Neuronal stem cell (in vitro differentiated cells): ENCODE measurements at regions not wholly inside any gene's neighbourhood (a gene's known extent, or its start where the extent isn't known, plus 50 kb on each side); places are given as distances from the start of the nearest gene placed in this dataset.

ENCODE experiments used
- DNase-seq: peaks from one replicate; pipeline ENCODE4 v3.0.0-alpha.2; 2013; ENCODE audit warnings: low spot score
- H2AFZ ChIP-seq: one replicate; pipeline ENCODE4 v1.6.1; 2013; ENCODE audit warnings: mild to moderate bottlenecking, low read length, inconsistent platforms
- H2AK5ac ChIP-seq: 2 replicates; pipeline ENCODE4 v1.6.1; 2013; ENCODE audit warnings: low read depth, mild to moderate bottlenecking, inconsistent platforms, low read length, moderate library complexity, mixed read lengths
- H2BK120ac ChIP-seq: 2 replicates; pipeline ENCODE4 v1.6.1; 2013; ENCODE audit warnings: low read depth, mild to moderate bottlenecking, inconsistent platforms, low read length, moderate library complexity, mixed read lengths
- H2BK12ac ChIP-seq: one replicate; pipeline ENCODE4 v1.6.1; 2013; ENCODE audit warnings: low read length, inconsistent platforms
- H2BK15ac ChIP-seq: 2 replicates; pipeline ENCODE4 v1.6.1; 2013; ENCODE audit warnings: mild to moderate bottlenecking, low read length, inconsistent platforms, mixed read lengths
- H2BK5ac ChIP-seq: one replicate; pipeline ENCODE4 v1.6.1; 2013; ENCODE audit warnings: inconsistent platforms, mild to moderate bottlenecking, low read length, moderate library complexity
- H3K14ac ChIP-seq: one replicate; pipeline ENCODE4 v1.6.1; 2013; ENCODE audit warnings: low read length, inconsistent platforms
- H3K18ac ChIP-seq: 2 replicates; pipeline ENCODE4 v1.6.1; 2013; ENCODE audit warnings: low read length, inconsistent platforms
- H3K23ac ChIP-seq: 2 replicates; pipeline ENCODE4 v1.6.1; 2013; ENCODE audit warnings: low read depth, mild to moderate bottlenecking, mixed read lengths, low read length, inconsistent platforms; ENCODE audit not compliant: poor library complexity
- H3K27ac ChIP-seq: replicated peaks from 3 replicates; pipeline ENCODE4 v1.5.1; 2013; ENCODE audit warnings: low read length, inconsistent platforms
- H3K27me3 ChIP-seq, 3 experiments: 2 replicates each; pipeline ENCODE4 v1.6.1; 2013; ENCODE audit warnings: low read length in 3 of 3, mild to moderate bottlenecking in 2 of 3, inconsistent platforms in 1 of 3, low read depth in 1 of 3, mixed read lengths in 1 of 3, moderate library complexity in 1 of 3; ENCODE audit not compliant: control insufficient read depth in 3 of 3, insufficient read depth in 3 of 3
- H3K36me3 ChIP-seq, 2 donors: replicated peaks in 1 of 2; 2 replicates each; pipeline ENCODE4 v1.6.1; 2013; ENCODE audit warnings: low read length in 2 of 2; ENCODE audit not compliant: control insufficient read depth in 2 of 2, insufficient read depth in 2 of 2
- H3K4ac ChIP-seq: 2 replicates; pipeline ENCODE4 v1.6.1; 2013; ENCODE audit warnings: inconsistent platforms, mild to moderate bottlenecking, low read length, moderate library complexity
- H3K4me1 ChIP-seq, 2 donors: 1 replicate in 1 of 2; 2 replicates in 1 of 2; pipeline ENCODE4 v1.6.1; 2013; ENCODE audit warnings: low read length in 2 of 2, low read depth in 1 of 2; ENCODE audit not compliant: control insufficient read depth in 2 of 2, insufficient read depth in 1 of 2
- H3K4me2 ChIP-seq: one replicate; pipeline ENCODE4 v1.6.1; 2013; ENCODE audit warnings: mild to moderate bottlenecking, low read length, inconsistent platforms; ENCODE audit not compliant: insufficient read depth, poor library complexity, severe bottlenecking
- H3K4me3 ChIP-seq, 2 donors: 2 replicates each; pipeline ENCODE4 v1.5.1; 2013; ENCODE audit warnings: low read length in 2 of 2, mild to moderate bottlenecking in 2 of 2, inconsistent platforms in 1 of 2, moderate library complexity in 1 of 2
- H3K79me1 ChIP-seq: one replicate; pipeline ENCODE4 v1.6.1; 2013; ENCODE audit warnings: low read depth, mild to moderate bottlenecking, inconsistent platforms, low read length, moderate library complexity
- H3K9ac ChIP-seq: one replicate; pipeline ENCODE4 v1.6.1; 2013; ENCODE audit warnings: mild to moderate bottlenecking, low read depth, low read length, inconsistent platforms; ENCODE audit not compliant: poor library complexity
- H3K9me3 ChIP-seq, 2 donors: replicated peaks in 1 of 2; 2 replicates each; pipeline versions ENCODE3 to v1.6.1; 2013; ENCODE audit warnings: low read length in 2 of 2, mild to moderate bottlenecking in 2 of 2, inconsistent platforms in 1 of 2, low read depth in 1 of 2, mixed read lengths in 1 of 2, moderate library complexity in 1 of 2; ENCODE audit not compliant: control insufficient read depth in 2 of 2, insufficient read depth in 1 of 2
- H4K8ac ChIP-seq: one replicate; pipeline ENCODE4 v1.6.1; 2013; ENCODE audit warnings: low read depth, mild to moderate bottlenecking, inconsistent platforms, low read length, moderate library complexity
- H4K91ac ChIP-seq: one replicate; pipeline ENCODE4 v1.6.1; 2013; ENCODE audit warnings: low read length, low read depth, mild to moderate bottlenecking, inconsistent platforms; ENCODE audit not compliant: poor library complexity
- WGBS, 2 donors: extraction: QIAGEN DNeasy Blood & Tissue Kit; methylation state at CpG; one replicate each; pipeline ENCODE4 v1.1.7; 2013; ENCODE audit warnings: missing lambda C conversion rate in 2 of 2, mixed read lengths in 1 of 2; ENCODE audit not compliant: insufficient read length in 2 of 2, insufficient replicate concordance in 1 of 2; ENCODE audit errors: extremely low coverage in 2 of 2; 5-methylcytosine and 5-hydroxymethylcytosine counted together

DNA sequence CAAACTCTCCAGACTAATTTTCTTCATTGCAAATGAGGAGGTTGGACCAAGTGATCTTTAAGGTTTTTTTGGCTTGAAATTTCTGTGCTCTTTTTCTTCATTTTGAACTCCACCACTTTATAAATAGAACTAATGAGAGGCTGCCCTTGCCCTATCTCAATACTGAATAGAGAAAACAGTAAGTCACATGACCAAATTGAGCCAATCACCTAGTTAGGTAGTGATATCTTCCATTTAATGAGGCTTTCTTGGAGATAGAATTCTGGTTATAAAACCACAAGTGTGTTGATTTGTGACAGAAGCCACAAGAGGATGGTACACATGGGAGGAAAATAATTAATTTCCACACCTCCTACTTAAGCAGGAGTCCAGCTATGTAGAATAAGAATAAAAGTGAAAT, 263.4 kb upstream of the SNX7 start:
- no peaks in the 10 kb centered on the region for H3K4me1 ChIP-seq
- H4K8ac ChIP-seq, result no peak overlapping the region
- no peak overlapping the region for H3K14ac ChIP-seq
- H3K4ac ChIP-seq, result no peak overlapping the region
- H3K27me3 ChIP-seq, result no peaks in the 10 kb centered on the region
- H3K18ac ChIP-seq, result no peak overlapping the region
- no peak overlapping the region for H2BK15ac ChIP-seq
- H3K36me3 ChIP-seq, result no peaks in the 10 kb centered on the region
- no peak overlapping the region for H3K27ac ChIP-seq
- H3K4me2 ChIP-seq, result no peak overlapping the region
- H3K23ac ChIP-seq, result no peak overlapping the region
- no peak overlapping the region for H2BK120ac ChIP-seq
- no peaks in the 10 kb centered on the region for H3K9me3 ChIP-seq
- no peak overlapping the region for H2BK5ac ChIP-seq
- no peak overlapping the region for H3K9ac ChIP-seq
- no peak overlapping the region for H2AFZ ChIP-seq
- H2BK12ac ChIP-seq, result no peak overlapping the region
- H3K4me3 ChIP-seq, result no peak overlapping the region
- no peak for DNase-seq
- H3K79me1 ChIP-seq, result no peaks in the 10 kb centered on the region
- H2AK5ac ChIP-seq, result no peak overlapping the region
- H4K91ac ChIP-seq, result no peak overlapping the region

DNA sequence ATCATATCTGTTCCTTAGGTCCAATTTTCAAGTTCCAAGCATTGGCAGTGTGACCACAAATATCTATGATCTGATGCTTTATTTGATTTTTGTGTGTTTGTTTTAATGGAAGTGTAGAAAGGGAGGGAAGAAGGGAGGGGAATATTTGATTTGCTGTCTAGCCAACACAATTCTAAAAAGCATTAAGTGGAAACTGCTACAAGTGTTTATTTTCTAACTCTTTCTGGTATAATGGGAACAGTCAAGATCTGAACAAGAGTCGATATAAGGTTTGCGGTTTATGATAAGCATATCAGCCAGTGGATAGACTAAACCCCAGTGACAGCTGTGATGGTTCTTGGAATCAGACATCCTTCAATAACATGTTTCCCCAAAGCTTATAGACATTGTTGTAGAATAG, 267.8 kb upstream of the SNX7 start:
- no peak overlapping the region for H2BK12ac ChIP-seq
- H3K14ac ChIP-seq, result no peak overlapping the region
- WGBS, 2 donors, result no CpG with 5 or more reads among the region's 2 CpGs
- H3K9me3 ChIP-seq, result no peaks in the 10 kb centered on the region
- no peak for DNase-seq
- H3K18ac ChIP-seq, result no peak overlapping the region
- H3K23ac ChIP-seq, result no peak overlapping the region
- no peak overlapping the region for H2BK15ac ChIP-seq
- no peak overlapping the region for H4K91ac ChIP-seq
- H2BK120ac ChIP-seq, result no peak overlapping the region
- H3K27me3 ChIP-seq, result no peaks in the 10 kb centered on the region
- no peak overlapping the region for H2BK5ac ChIP-seq
- no peak overlapping the region for H3K9ac ChIP-seq
- no peaks in the 10 kb centered on the region for H3K36me3 ChIP-seq
- H2AK5ac ChIP-seq, result no peak overlapping the region
- H3K27ac ChIP-seq, result no peak overlapping the region
- H4K8ac ChIP-seq, result no peak overlapping the region
- H3K4me2 ChIP-seq, result no peak overlapping the region
- H3K79me1 ChIP-seq, result no peaks in the 10 kb centered on the region
- H3K4ac ChIP-seq, result no peak overlapping the region
- no peaks in the 10 kb centered on the region for H3K4me1 ChIP-seq
- H3K4me3 ChIP-seq, result no peak overlapping the region
- H2AFZ ChIP-seq, result no peak overlapping the region

- Histone ChIP-seq H3K4me2 (no peak overlapping the region), H3K4ac (no peak overlapping the region), H2BK12ac (no peak overlapping the region), H3K4me1 (no peaks in the 10 kb centered on the region), H2BK15ac (no peak overlapping the region), H4K91ac (no peak overlapping the region), H3K79me1 (no peaks in the 10 kb centered on the region), H3K23ac (no peak overlapping the region), H3K27ac (no peak overlapping the region), H2AK5ac (no peak overlapping the region), H3K27me3 (no peaks in the 10 kb centered on the region), H2BK120ac (no peak overlapping the region), H3K36me3 (no peaks in the 10 kb centered on the region), H3K14ac (no peak overlapping the region), H4K8ac (no peak overlapping the region), H3K4me3 (no peak overlapping the region), H3K9ac (no peak overlapping the region), H3K18ac (no peak overlapping the region), H3K9me3 (no peaks in the 10 kb centered on the region), H2AFZ (no peak overlapping the region), H2BK5ac (no peak overlapping the region)
- no CpG with 5 or more reads among the region's 1 CpG for WGBS, 2 donors
- no peak for DNase-seq
Observed at GRCh38 chr1:98391175-98391574, 270.3 kb upstream of the SNX7 start.

GRCh38 chr1:98389809-98390208, 271.7 kb upstream of the SNX7 start:
- Histone ChIP-seq H2BK120ac (no peak overlapping the region), H3K14ac (no peak overlapping the region)
- no peak for DNase-seq

More at GRCh38 chr1:98389809-98390208, 271.7 kb upstream of the SNX7 start:
- H3K9me3 ChIP-seq, result no peaks in the 10 kb centered on the region
- H3K9ac ChIP-seq, result no peak overlapping the region
- H4K8ac ChIP-seq, result no peak overlapping the region
- no peak overlapping the region for H4K91ac ChIP-seq
- no peak overlapping the region for H3K4me2 ChIP-seq
- no peak overlapping the region for H3K4ac ChIP-seq
- H2AK5ac ChIP-seq, result no peak overlapping the region
- H3K4me1 ChIP-seq, result no peaks in the 10 kb centered on the region
- no peak overlapping the region for H2BK15ac ChIP-seq
- H3K27me3 ChIP-seq, result no peaks in the 10 kb centered on the region
- H3K79me1 ChIP-seq, result no peaks in the 10 kb centered on the region
- H3K18ac ChIP-seq, result no peak overlapping the region
- no peak overlapping the region for H2BK12ac ChIP-seq
- H3K36me3 ChIP-seq, result no peaks in the 10 kb centered on the region
- no peak overlapping the region for H2AFZ ChIP-seq
- H2BK5ac ChIP-seq, result no peak overlapping the region
- H3K4me3 ChIP-seq, result no peak overlapping the region
- H3K27ac ChIP-seq, result no peak overlapping the region
- no peak overlapping the region for H3K23ac ChIP-seq
